ENCODE measurements at regions not wholly inside any gene's neighbourhood (a gene's known extent, or its start where the extent isn't known, plus 50 kb on each side); places are given as distances from the start of the nearest gene placed in this dataset.

DNA sequence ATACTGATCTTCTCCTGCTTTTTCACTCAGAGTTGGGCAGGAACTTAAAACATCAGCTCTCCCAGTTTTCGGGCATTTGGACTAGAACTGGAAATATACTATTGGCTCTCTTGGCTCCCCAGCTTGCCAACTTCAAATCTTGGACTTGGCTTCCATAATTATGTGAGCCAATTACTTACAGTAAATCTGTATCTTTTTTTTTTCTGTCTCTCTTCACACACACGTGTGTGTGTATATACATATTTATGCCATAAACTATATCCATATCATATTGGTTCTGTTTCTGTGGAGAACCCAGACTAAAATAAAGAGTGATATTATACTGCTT, 379.6 kb upstream of the PRR16 start:
- in situ Hi-C loops (cut with MboI): no loop called here
- no peaks in the 10 kb centered on the region for H3K4me1 ChIP-seq (ENCODE audit: insufficient read depth)
- H3K9me2 ChIP-seq (ENCODE audit: insufficient read depth): no peaks in the 10 kb centered on the region
- H3K36me3 ChIP-seq (ENCODE audit: low read depth): no peaks in the 10 kb centered on the region
- TF ChIP-seq EZH2phosphoT487 (IDR thresholded peaks at IDR 0.05; ENCODE audit: insufficient read depth, low read depth) (no peak), EZH2 (IDR thresholded peaks at IDR 0.05; ENCODE audit: insufficient read depth, poor library complexity, severe bottlenecking) (no peak)
- H3F3A ChIP-seq (ENCODE audit: insufficient read depth): no peaks in the 10 kb centered on the region
- H2AFZ ChIP-seq: no peak overlapping the region
- no peak overlapping the region for H3K4me3 ChIP-seq
- no peak overlapping the region for H3K4me2 ChIP-seq (ENCODE audit: unreplicated experiment)
- no peaks in the 10 kb centered on the region for H3K27me3 ChIP-seq (replicated peaks; ENCODE audit: insufficient read depth)
- 27 to 58% methylated on average over 2 of the region's 2 CpGs for WGBS, 2 experiments (ENCODE audit: low coverage in 1 of 2, low lambda C conversion rate in 2 of 2, missing lambda C conversion rate in 2 of 2)
- H3K79me2 ChIP-seq (ENCODE audit: insufficient read depth): no peaks in the 10 kb centered on the region
- no peaks in the 10 kb centered on the region for H3K9me3 ChIP-seq (ENCODE audit: low read depth)
- no peaks in the 10 kb centered on the region for H4K20me1 ChIP-seq (ENCODE audit: insufficient read depth)
- H3K27ac ChIP-seq: no peak overlapping the region
- DNase-seq: no peak
- no peak overlapping the region for H3K9ac ChIP-seq

DNA sequence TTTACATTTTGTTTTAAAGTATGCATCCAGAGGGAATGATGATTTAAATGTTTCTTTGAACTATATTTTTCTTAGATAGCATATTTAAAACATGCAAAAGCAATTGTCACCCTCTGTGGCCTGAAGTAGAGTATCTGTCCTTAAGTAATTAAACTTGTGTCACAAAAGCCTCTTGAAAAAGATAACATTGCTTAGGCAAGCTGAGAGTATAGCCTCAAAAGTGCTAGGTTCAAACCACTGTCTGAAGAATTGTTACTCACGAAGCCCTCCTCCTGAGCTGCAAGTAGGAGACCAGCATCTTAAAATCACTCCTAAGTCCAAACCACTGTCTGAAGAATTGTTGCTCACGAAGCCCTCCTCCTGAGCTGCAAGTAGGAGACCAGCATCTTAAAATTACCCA, 378.0 kb upstream of the PRR16 start:
- TF ChIP-seq EZH2 (IDR thresholded peaks at IDR 0.05; ENCODE audit: insufficient read depth, poor library complexity, severe bottlenecking) (no peak), EZH2phosphoT487 (IDR thresholded peaks at IDR 0.05; ENCODE audit: insufficient read depth, low read depth) (no peak)
- Histone ChIP-seq H2AFZ (no peak overlapping the region), H3K36me3 (ENCODE audit: low read depth) (no peaks in the 10 kb centered on the region), H3K4me1 (ENCODE audit: insufficient read depth) (no peaks in the 10 kb centered on the region), H3K9ac (no peak overlapping the region), H3K4me3 (no peak overlapping the region), H3K4me2 (ENCODE audit: unreplicated experiment) (no peak overlapping the region), H3K9me3 (ENCODE audit: low read depth) (no peaks in the 10 kb centered on the region), H3K27ac (no peak overlapping the region), H3K27me3 (replicated peaks; ENCODE audit: insufficient read depth) (no peaks in the 10 kb centered on the region), H3K9me2 (ENCODE audit: insufficient read depth) (no peaks in the 10 kb centered on the region), H3K79me2 (ENCODE audit: insufficient read depth) (no peaks in the 10 kb centered on the region), H3F3A (ENCODE audit: insufficient read depth) (no peaks in the 10 kb centered on the region), H4K20me1 (ENCODE audit: insufficient read depth) (no peaks in the 10 kb centered on the region)
- in situ Hi-C loops (cut with MboI): no loop called here
- WGBS, 2 experiments (ENCODE audit: low coverage in 1 of 2, low lambda C conversion rate in 2 of 2, missing lambda C conversion rate in 2 of 2): 80% methylated on average over 2 of the region's 2 CpGs
- no peak for DNase-seq

- Histone ChIP-seq H3K9me2 (ENCODE audit: insufficient read depth) (no peaks in the 10 kb centered on the region), H3K79me2 (ENCODE audit: insufficient read depth) (no peaks in the 10 kb centered on the region), H3K27ac (no peak overlapping the region), H3K4me1 (ENCODE audit: insufficient read depth) (no peaks in the 10 kb centered on the region), H3K4me2 (ENCODE audit: unreplicated experiment) (no peak overlapping the region), H2AFZ (no peak overlapping the region), H3K36me3 (ENCODE audit: low read depth) (no peaks in the 10 kb centered on the region), H3K9ac (no peak overlapping the region), H3K9me3 (ENCODE audit: low read depth) (no peaks in the 10 kb centered on the region), H4K20me1 (ENCODE audit: insufficient read depth) (no peaks in the 10 kb centered on the region), H3K4me3 (no peak overlapping the region), H3F3A (ENCODE audit: insufficient read depth) (no peaks in the 10 kb centered on the region), H3K27me3 (replicated peaks; ENCODE audit: insufficient read depth) (no peaks in the 10 kb centered on the region)
- TF ChIP-seq EZH2 (IDR thresholded peaks at IDR 0.05; ENCODE audit: insufficient read depth, poor library complexity, severe bottlenecking): no peak
- TF ChIP-seq EZH2phosphoT487 (IDR thresholded peaks at IDR 0.05; ENCODE audit: insufficient read depth, low read depth): no peak
- in situ Hi-C loops (cut with MboI): no loop called here
- 46 to 55% methylated on average over 2 of the region's 2 CpGs for WGBS, 2 experiments (ENCODE audit: low coverage in 1 of 2, low lambda C conversion rate in 2 of 2, missing lambda C conversion rate in 2 of 2)
- DNase-seq: no peak
Observed at GRCh38 chr5:120088412-120088811, 375.7 kb upstream of the PRR16 start.

- no peaks in the 10 kb centered on the region for H3K36me3 ChIP-seq (ENCODE audit: low read depth)
- no peak overlapping the region for H3K4me2 ChIP-seq (ENCODE audit: unreplicated experiment)
- no peaks in the 10 kb centered on the region for H3F3A ChIP-seq (ENCODE audit: insufficient read depth)
- no peaks in the 10 kb centered on the region for H3K27me3 ChIP-seq (replicated peaks; ENCODE audit: insufficient read depth)
- H3K9me3 ChIP-seq (ENCODE audit: low read depth): no peaks in the 10 kb centered on the region
- H3K4me3 ChIP-seq: no peak overlapping the region
- 92 to 96% methylated on average over 1 of the region's 1 CpG for WGBS, 2 experiments (ENCODE audit: low coverage in 1 of 2, low lambda C conversion rate in 2 of 2, missing lambda C conversion rate in 2 of 2)
- no peak overlapping the region for H3K9ac ChIP-seq
- H3K79me2 ChIP-seq (ENCODE audit: insufficient read depth): no peaks in the 10 kb centered on the region
- in situ Hi-C loops (cut with MboI): no loop called here
- H2AFZ ChIP-seq: no peak overlapping the region
- DNase-seq: no peak
- H3K4me1 ChIP-seq (ENCODE audit: insufficient read depth): no peaks in the 10 kb centered on the region
- H3K9me2 ChIP-seq (ENCODE audit: insufficient read depth): no peaks in the 10 kb centered on the region
- H4K20me1 ChIP-seq (ENCODE audit: insufficient read depth): no peaks in the 10 kb centered on the region
- H3K27ac ChIP-seq: no peak overlapping the region
- TF ChIP-seq EZH2 (IDR thresholded peaks at IDR 0.05; ENCODE audit: insufficient read depth, poor library complexity, severe bottlenecking) (no peak), EZH2phosphoT487 (IDR thresholded peaks at IDR 0.05; ENCODE audit: insufficient read depth, low read depth) (no peak)
Observed at GRCh38 chr5:120088836-120089235, 375.3 kb upstream of the PRR16 start.

DNA sequence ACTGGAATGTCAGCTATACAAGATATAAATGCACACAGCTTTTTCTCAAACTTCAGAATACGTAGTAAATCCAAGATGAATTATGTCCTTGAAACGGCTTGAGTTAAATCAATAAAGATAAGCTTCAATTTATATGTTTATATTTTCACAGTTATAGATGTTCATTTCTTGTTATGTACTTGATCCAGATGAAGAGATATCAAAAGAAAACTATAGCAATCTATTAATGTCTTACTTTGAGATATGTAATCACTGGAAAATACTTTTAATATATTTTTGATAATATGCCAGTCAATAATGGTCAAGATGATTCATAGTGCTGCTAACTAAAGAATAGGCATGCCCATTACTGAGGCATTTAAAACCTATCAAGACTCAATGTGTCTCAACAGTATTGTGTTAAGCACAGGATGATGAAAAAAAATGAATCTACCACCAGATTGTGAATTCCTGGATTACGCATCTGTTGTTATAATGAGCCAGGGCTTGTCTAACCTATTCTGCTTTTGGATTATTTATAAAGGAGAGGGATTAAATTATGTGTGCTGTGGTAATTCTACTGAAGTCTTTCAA, 372.6 kb upstream of the PRR16 start:
- no peak for TF ChIP-seq EZH2 (IDR thresholded peaks at IDR 0.05; ENCODE audit: insufficient read depth, poor library complexity, severe bottlenecking)
- no peak for TF ChIP-seq EZH2phosphoT487 (IDR thresholded peaks at IDR 0.05; ENCODE audit: insufficient read depth, low read depth)
- Histone ChIP-seq H4K20me1 (ENCODE audit: insufficient read depth) (no peaks in the 10 kb centered on the region), H3K27ac (no peak overlapping the region), H3K4me2 (ENCODE audit: unreplicated experiment) (no peak overlapping the region), H3K79me2 (ENCODE audit: insufficient read depth) (no peaks in the 10 kb centered on the region), H3K9me2 (ENCODE audit: insufficient read depth) (no peaks in the 10 kb centered on the region), H3K4me3 (no peak overlapping the region), H3F3A (ENCODE audit: insufficient read depth) (no peaks in the 10 kb centered on the region), H3K9me3 (ENCODE audit: low read depth) (no peaks in the 10 kb centered on the region), H3K9ac (no peak overlapping the region), H3K27me3 (replicated peaks; ENCODE audit: insufficient read depth) (no peaks in the 10 kb centered on the region), H2AFZ (no peak overlapping the region), H3K4me1 (ENCODE audit: insufficient read depth) (peaks cover 7% of the 10 kb centered on the region; the same call in 1 of the 2 replicates), H3K36me3 (ENCODE audit: low read depth) (no peaks in the 10 kb centered on the region)
- DNase-seq: no peak
- in situ Hi-C loops (cut with MboI): no loop called here
- 72 to 79% methylated on average over 3 of the region's 3 CpGs for WGBS, 2 experiments (ENCODE audit: low coverage in 1 of 2, low lambda C conversion rate in 2 of 2, missing lambda C conversion rate in 2 of 2)

Data from GM23248 (cell line).